Type B pancreatic cell (in vitro differentiated cells): ENCODE measurements at regions not wholly inside any gene's neighbourhood (a gene's known extent, or its start where the extent isn't known, plus 50 kb on each side); places are given as distances from the start of the nearest gene placed in this dataset.

Experiments
- DNase-seq: peaks from one replicate; pipeline ENCODE4 v3.0.0; 2021; ENCODE audit warnings: mixed read lengths; ENCODE audit not compliant: unreplicated experiment; ENCODE audit errors: extremely low spot score
- H3K27ac Mint-ChIP-seq: 2 replicates; pipeline ENCODE4 v1.8.0; 2021; ENCODE audit warnings: mild to moderate bottlenecking, mixed read lengths
- H3K27me3 Mint-ChIP-seq: 2 replicates; pipeline ENCODE4 v1.8.0; 2021; ENCODE audit warnings: mixed read lengths
- H3K36me3 Mint-ChIP-seq: 2 replicates; pipeline ENCODE4 v1.8.0; 2021; ENCODE audit warnings: mixed read lengths
- H3K4me1 Mint-ChIP-seq: one replicate; pipeline ENCODE4 v1.8.0; 2021; ENCODE audit warnings: mixed read lengths; ENCODE audit not compliant: unreplicated experiment
- H3K4me3 Mint-ChIP-seq: 2 replicates; pipeline ENCODE4 v1.8.0; 2021; ENCODE audit warnings: mild to moderate bottlenecking, mixed read lengths
- H3K9me3 Mint-ChIP-seq: 2 replicates; pipeline ENCODE4 v1.8.0; 2021; ENCODE audit warnings: mixed read lengths
- TF ChIP-seq, protein P1 (sequence below): fragments of 200-600 bp; sonication (generic); conservative IDR thresholded peaks from 2 replicates; pipeline ENCODE4 v1.5.0; 2021; ENCODE audit warnings: antibody characterized with exemption, mild to moderate bottlenecking

DNA sequence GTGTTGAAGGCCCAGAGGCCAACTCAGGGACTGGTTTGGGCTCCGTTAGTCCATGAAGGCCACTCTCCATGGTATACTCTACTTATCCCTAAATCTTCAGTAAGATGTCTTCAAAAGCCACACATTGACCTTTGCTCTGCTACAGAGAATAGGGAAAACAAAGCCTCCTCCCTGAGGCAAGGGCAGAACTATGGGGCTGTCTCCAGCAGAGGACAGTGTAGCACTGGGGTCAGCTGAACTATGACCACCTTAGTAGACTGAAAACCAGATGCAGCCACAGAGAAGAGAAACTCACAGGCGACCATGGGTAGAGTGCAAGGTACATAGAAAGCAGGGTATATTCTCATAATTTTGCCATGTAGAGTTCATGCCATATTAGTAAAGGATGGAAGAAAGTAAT is 587.4 kb downstream of the LMO7 start:
- TF ChIP-seq, protein P1, sequence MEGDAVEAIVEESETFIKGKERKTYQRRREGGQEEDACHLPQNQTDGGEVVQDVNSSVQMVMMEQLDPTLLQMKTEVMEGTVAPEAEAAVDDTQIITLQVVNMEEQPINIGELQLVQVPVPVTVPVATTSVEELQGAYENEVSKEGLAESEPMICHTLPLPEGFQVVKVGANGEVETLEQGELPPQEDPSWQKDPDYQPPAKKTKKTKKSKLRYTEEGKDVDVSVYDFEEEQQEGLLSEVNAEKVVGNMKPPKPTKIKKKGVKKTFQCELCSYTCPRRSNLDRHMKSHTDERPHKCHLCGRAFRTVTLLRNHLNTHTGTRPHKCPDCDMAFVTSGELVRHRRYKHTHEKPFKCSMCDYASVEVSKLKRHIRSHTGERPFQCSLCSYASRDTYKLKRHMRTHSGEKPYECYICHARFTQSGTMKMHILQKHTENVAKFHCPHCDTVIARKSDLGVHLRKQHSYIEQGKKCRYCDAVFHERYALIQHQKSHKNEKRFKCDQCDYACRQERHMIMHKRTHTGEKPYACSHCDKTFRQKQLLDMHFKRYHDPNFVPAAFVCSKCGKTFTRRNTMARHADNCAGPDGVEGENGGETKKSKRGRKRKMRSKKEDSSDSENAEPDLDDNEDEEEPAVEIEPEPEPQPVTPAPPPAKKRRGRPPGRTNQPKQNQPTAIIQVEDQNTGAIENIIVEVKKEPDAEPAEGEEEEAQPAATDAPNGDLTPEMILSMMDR, result no peak
- no peak overlapping the region for H3K4me3 Mint-ChIP-seq
- no peak for DNase-seq
- no peaks in the 10 kb centered on the region for H3K36me3 Mint-ChIP-seq
- peaks cover 6% of the 10 kb centered on the region for H3K4me1 Mint-ChIP-seq
- no peak overlapping the region for H3K27ac Mint-ChIP-seq
- no peaks in the 10 kb centered on the region for H3K27me3 Mint-ChIP-seq
- peaks cover 3% of the 10 kb centered on the region for H3K9me3 Mint-ChIP-seq

DNA sequence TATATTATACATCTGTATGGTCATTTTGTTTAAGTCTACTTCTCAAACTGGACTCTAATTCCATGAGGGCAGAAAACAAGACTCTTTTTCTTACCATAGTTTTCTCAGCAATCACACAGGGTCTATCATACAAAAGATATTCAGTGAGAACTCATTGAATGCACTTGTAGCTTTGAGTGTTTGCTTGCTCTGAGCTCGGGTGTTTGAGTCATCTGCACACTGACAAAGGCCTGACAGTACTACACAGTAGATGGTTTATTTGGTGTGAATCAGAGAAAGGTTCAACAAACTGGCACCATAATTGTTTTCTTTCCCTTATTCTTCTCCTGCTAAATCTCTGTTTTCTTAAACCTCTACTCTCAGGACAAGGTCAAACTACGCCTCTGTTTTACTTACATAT is 586.4 kb downstream of the LMO7 start:
- Mint-ChIP-seq H3K27me3 (no peaks in the 10 kb centered on the region), H3K4me3 (no peak overlapping the region), H3K4me1 (peaks cover 6% of the 10 kb centered on the region), H3K36me3 (no peaks in the 10 kb centered on the region), H3K27ac (no peak overlapping the region), H3K9me3 (peaks cover 3% of the 10 kb centered on the region)
- TF ChIP-seq, protein P1, result no peak
- no peak for DNase-seq

DNA sequence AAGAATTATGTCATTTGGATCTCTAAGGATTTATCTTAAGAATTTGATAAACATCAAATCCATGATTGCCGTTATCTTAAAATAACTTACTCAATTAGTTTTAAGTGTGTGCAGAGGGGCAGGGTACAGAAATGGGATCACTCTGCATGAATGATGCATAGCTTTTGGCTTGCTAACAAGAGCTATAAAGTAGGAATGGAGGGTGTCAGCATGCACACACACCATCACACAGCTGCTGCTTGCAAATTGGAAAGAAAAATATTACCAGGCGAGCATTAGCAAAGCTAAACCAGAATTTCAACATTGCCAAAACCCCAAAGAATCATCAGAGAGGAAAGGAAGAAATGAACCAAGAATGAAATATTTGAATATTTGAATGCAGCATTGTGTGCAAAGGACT is 580.6 kb downstream of the LMO7 start:
- H3K36me3 Mint-ChIP-seq, result no peaks in the 10 kb centered on the region
- no peaks in the 10 kb centered on the region for H3K9me3 Mint-ChIP-seq
- no peak overlapping the region for H3K27ac Mint-ChIP-seq
- no peaks in the 10 kb centered on the region for H3K4me1 Mint-ChIP-seq
- no peaks in the 10 kb centered on the region for H3K27me3 Mint-ChIP-seq
- no peak for DNase-seq
- TF ChIP-seq, protein P1, result no peak
- no peak overlapping the region for H3K4me3 Mint-ChIP-seq

DNA sequence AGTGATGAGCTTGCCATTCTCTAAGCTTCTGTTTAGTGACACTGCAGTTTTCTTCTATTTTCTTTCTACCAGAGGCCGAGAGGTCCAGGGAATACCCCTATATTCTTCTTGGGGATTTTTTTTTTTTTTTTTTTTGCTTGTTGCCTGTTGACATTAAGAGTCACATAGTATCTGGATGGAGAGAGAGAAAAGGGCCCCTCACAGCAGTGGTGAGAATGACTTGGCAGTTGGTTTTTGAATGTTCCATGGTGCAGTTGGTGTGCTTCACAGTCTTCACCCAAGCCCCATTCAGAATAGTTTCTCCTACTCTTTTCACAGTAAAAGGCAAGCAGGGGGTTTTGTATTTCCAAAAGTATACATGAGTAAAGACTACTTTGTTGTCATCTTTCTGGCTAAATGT is 577.9 kb downstream of the LMO7 start:
- Mint-ChIP-seq H3K4me3 (no peak overlapping the region), H3K27me3 (no peaks in the 10 kb centered on the region), H3K9me3 (no peaks in the 10 kb centered on the region), H3K4me1 (no peaks in the 10 kb centered on the region), H3K27ac (no peak overlapping the region), H3K36me3 (no peaks in the 10 kb centered on the region)
- no peak for DNase-seq
- TF ChIP-seq, protein P1, result no peak

DNA sequence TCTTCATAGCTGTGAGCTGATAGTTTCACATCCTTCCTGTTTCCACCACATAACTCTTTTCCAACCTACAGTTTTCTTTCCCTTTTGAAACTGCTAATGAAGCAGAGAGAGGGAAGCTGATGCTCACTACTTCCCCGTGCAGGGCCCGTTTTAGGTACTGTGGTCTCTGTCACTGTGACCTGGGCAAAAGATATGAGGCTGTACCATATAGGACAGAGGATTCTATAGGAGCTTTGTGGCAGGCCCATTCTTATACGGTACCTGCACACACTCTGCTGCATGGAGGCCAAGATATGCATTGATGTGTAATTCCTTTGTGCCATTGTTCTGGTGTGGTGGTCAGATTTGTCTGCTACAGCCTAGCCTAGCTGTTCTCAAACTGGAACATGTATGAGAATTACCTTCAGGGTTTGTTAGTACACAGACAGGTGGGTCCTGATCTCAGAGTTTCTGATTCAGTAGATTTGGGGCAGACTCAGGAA is 577.3 kb downstream of the LMO7 start:
- no peaks in the 10 kb centered on the region for H3K4me1 Mint-ChIP-seq
- no peak overlapping the region for H3K4me3 Mint-ChIP-seq
- no peaks in the 10 kb centered on the region for H3K9me3 Mint-ChIP-seq
- no peak for DNase-seq
- H3K27me3 Mint-ChIP-seq, result no peaks in the 10 kb centered on the region
- H3K27ac Mint-ChIP-seq, result no peak overlapping the region
- no peaks in the 10 kb centered on the region for H3K36me3 Mint-ChIP-seq
- TF ChIP-seq, protein P1, result no peak

DNA sequence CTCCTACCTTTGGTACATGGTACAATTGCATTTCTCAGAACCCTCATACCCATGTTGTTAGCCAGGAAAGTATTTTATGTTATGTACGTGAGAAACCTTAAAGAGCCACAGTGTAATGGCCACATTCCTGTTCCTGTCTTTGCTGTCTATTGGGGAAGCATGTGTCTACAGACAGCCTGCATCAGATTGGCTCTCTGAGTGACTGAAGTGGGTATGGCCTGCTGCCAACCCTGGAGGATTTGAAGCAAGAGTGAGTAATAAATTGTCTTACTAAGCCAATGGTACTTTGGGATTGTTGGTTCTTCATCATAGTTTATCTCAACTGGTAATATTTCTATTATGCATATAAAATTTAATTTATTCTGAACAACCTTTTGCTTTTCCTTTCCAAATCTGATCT is 574.1 kb downstream of the LMO7 start:
- H3K4me1 Mint-ChIP-seq, result no peaks in the 10 kb centered on the region
- no peak overlapping the region for H3K4me3 Mint-ChIP-seq
- H3K9me3 Mint-ChIP-seq, result no peaks in the 10 kb centered on the region
- TF ChIP-seq, protein P1, result no peak
- no peaks in the 10 kb centered on the region for H3K36me3 Mint-ChIP-seq
- no peak for DNase-seq
- no peaks in the 10 kb centered on the region for H3K27me3 Mint-ChIP-seq
- H3K27ac Mint-ChIP-seq, result no peak overlapping the region
